HG02870 (cell line): ENCODE measurements at regions not wholly inside any gene's neighbourhood (a gene's known extent, or its start where the extent isn't known, plus 50 kb on each side); places are given as distances from the start of the nearest gene placed in this dataset.

Experiments
- ATAC-seq: cut with Tn5 transposase; IDR thresholded peaks from one replicate; pipeline ENCODE4 v1.9.1; 2021; ENCODE audit warnings: mild to moderate bottlenecking, moderate library complexity; ENCODE audit not compliant: unreplicated experiment

DNA sequence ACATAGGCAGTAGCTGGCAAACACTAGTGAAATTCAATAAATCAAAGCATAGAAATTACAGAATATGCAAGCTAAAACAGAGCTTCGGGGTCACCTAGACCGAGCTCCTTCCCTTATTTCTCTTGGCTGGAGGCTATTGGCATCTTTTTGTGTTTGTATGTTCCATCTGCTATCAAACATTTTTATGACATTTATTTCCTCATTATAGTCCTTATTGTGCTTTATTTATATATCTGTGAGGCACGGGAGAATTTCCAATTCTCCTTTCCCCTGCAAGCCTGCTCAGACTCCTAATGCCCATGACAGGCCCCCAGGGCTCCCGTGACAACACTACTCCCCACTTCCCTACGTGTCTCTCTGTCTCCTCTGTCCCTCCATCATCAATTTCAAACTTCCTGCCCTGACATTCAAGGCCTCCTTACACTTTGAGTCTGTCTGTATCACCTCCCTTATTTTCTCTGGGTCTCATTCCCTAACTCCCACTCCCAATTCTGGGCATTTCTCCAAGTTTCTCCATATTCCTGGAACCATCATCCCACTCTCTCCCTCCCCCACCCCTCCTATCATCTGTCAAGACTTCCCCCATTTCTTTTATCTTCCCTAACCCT, 316.9 kb downstream of the OSR1 start:
- ATAC-seq = no peak

- no peak for ATAC-seq
Observed at GRCh38 chr2:19038071-19039015, 320.1 kb downstream of the OSR1 start.

DNA sequence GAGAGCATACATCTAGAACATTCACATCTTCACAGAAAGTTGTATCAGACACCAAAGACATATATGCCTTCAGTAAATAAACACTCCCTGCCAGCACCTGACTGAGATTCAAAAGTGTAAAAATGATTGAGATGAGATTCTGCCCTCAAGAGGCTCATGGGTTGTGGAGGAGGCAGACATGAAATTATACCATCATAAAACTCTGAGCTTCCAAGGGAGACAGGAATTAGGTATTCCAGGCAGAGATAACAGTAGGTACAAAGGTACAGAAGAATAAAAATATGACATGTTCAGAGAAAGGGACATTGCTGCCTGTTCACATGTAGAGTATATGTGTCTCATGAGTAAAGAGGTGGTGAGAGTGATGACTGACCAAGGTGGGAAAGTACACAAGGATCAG, 322.3 kb downstream of the OSR1 start:
- ATAC-seq = no peak

- ATAC-seq = no peak
Observed at GRCh38 chr2:19035238-19035637, 323.2 kb downstream of the OSR1 start.

- ATAC-seq = no peak
Observed at GRCh38 chr2:19033240-19033639, 325.2 kb downstream of the OSR1 start.

- ATAC-seq = no peak
Observed at GRCh38 chr2:19031642-19032041, 326.8 kb downstream of the OSR1 start.

GRCh38 chr2:19029655-19030054, 328.8 kb downstream of the OSR1 start:
- ATAC-seq = no peak

GRCh38 chr2:19028587-19029375, 329.6 kb downstream of the OSR1 start:
- no peak for ATAC-seq

GRCh38 chr2:19027626-19028025, 330.8 kb downstream of the OSR1 start:
- ATAC-seq = no peak

GRCh38 chr2:19026261-19026660, 332.2 kb downstream of the OSR1 start:
- ATAC-seq = no peak

DNA sequence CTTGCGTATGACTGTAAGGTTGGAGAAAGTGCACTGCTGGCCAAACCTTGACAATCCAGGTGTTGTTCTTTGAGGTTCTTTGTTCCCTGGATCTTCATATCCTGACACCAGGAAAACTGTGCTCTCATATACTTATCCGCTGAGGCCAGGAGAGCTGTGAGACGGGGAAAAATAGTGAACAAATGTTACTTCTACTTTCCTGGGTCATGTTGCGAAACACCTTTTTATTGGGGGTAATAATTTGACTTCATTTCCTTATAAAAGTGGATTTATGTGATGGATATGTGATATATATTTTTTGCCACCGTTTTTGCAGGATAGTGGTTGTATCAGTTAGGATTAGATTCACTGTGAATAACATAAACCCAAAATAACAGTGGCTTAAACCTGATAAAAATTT, 336.1 kb downstream of the OSR1 start:
- no peak for ATAC-seq

DNA sequence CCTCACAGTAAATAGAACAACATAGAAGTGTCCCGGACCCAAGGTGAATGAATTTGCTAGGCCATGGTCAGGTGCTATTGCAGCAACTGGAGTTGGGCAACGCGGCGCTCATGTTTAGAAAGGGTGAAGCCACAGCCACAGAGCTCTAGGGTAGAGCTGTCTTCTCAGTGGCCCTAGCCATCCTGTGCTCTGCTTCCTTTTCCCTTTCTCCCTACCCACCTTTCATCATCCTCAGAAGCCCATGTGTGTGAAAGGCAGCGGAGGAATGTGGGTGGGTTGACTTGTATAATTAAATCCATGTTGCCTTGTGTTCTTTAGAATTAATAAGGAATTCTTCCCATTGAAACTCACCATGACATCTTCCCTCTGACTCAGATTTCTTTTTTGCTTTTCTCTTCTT, 336.7 kb downstream of the OSR1 start:
- no peak for ATAC-seq

- no peak for ATAC-seq
Observed at GRCh38 chr2:19021100-19021476, 337.3 kb downstream of the OSR1 start.

DNA sequence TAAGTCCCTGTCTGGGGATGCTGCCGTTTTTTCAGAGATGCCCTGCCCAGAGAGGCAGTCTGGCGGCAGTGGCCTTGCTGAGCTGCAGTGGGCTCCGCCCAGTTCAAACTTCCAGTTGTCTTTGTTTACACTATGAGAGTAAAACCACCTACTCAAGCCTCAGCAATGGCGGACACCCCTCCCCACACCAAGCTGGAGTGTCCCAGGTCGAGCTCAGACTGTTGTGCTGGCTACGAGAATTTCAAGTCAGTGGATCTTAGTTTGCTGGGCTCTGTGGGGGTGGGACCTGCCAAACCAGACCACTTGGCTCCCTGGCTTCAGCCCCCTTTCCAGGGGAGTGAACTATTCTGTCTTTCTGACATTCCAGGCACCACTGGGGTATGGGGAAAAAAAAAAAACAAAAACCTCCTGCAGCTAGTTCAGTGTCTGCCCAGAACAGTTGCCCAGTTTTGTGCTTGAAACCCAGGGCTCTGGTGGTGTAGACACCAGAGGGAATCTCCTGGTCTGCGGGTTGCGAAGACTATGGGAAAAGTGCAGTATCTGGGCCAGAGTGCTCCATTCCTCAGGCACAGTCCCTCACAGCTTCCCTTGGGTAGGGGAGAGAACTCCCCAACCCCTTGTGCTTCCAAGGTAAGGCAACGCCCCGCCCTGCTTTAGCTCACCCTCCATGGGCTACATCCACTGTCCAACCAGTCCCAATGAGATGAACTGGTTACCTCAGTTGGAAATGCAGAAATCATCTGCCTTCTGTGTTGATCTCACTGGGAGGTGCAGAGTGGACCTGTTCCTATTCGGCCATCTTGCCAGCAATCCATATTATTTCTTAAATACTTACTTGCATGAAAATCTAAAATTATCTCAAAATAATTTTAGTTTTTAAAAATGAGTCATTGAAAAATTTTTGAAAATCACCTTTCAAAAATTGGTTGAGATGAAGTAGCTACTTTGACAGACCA, 338.0 kb downstream of the OSR1 start:
- no peak for ATAC-seq

DNA sequence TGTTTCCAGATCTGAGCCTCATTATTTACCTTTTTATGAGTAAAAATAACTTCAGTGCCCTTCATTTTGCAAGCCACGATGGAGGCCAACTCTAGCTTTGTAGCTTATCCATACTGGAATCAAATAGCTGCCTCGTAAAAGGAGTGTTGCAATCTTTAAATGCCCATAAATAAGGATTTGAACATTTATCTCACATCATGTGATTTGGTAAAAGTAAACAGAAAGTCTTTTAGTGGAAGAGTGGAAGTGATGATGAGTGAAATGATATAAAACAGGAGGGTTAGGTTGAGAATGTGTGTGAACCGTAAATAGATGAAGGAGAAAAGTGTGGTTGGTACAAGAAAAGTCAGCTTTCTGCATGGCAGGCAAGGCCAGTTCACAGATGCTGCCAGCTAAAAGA, 348.9 kb downstream of the OSR1 start:
- no peak for ATAC-seq

DNA sequence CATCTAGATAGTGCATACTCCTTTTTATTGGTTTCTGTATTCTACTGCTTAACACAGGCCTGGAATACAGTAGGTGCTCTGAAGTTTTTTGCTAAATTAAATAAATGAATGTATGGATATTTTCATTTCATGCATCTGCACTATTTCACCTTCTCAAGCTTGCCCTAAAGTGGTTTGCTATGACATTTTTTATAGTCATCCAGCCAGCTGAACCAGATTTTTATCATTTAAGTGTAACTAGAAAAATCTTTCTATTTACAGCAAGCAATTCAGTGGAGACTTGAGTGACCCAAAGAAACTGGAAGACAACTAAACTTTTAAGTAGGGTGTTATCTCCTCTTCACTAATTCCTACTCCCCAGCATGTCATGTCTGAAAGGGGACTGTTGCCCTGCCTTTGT, 354.9 kb downstream of the OSR1 start:
- no peak for ATAC-seq

- no peak for ATAC-seq
Observed at GRCh38 chr2:19000776-19001175, 357.6 kb downstream of the OSR1 start.

DNA sequence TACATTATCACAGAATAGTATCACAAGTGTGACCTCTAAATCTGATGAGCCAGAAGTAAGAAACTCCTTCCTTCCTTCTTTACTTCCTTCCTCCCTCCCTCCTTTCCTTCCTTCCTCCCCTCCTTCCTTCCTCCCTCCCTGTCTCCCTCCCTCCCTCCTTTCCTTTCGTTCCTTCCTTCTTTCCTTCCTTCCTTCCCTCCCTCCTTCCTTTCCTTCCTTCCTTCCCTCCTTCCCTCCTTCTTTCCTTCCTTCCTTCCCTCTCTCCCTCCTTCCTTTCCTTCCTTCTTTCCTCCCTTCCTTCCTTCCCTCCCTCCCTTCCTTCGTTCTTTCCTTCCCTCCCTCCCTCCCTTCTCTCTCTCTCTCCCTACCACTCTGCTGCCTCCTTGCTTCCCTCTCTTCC, 359.2 kb downstream of the OSR1 start:
- ATAC-seq = no peak

DNA sequence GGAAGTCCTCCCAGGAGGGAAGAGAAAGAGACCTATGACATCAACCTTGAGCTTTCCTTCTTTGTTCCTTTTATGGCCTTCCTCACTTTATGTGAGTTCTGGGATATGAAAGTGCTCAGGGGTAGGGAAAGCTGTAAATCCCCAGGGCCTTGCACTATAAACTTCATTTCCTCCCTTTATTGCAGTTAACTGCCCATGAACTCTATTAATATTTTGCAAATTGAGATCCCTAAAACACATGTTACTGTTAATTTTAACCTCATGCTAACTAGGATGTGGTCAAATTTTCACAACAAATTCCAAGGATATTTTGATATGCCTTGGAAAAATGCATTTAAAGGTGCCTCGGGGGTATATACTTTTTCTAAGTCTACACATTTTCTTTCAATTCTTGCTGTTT, 359.9 kb downstream of the OSR1 start:
- no peak for ATAC-seq

DNA sequence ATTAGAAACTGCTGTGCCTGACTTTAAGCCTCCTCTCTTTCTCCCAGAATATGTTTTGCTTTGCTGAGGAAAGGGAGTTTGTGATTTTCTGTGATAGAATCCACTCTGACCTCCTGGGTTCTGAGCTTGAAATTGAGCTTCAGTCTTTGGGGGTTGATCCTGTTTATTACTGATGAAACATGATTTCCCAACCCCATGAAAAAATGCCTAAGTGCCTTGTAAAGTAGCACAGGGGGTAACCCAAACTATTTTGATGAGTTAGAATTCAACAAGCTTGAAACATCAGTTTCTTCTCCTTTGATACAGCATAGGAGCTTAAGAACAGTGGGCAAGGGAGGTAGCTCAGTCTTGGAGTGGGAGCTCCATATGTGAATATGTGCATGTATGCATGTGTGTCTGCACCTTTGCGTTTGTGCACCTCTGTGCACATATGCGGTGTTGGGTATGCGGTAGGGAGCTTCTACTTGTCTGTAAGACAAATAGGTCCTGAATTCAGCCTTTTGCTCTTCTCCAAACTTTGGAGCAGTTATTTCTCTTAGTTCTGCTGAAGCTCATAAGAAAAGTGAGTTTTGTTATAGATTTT, 364.6 kb downstream of the OSR1 start:
- no peak for ATAC-seq
